GM21717 (cell line): ENCODE measurements at regions not wholly inside any gene's neighbourhood (a gene's known extent, or its start where the extent isn't known, plus 50 kb on each side); places are given as distances from the start of the nearest gene placed in this dataset.
"Not testable (repeated sequence)": the region's sequence is repeated elsewhere in the genome, so short reads cannot be mapped to it uniquely, and the experiment has no call there.

Experiments
- ATAC-seq: cut with Tn5 transposase; IDR thresholded peaks from one replicate; pipeline ENCODE4 v1.9.1; 2021; ENCODE audit warnings: mild to moderate bottlenecking, moderate library complexity; ENCODE audit not compliant: unreplicated experiment

DNA sequence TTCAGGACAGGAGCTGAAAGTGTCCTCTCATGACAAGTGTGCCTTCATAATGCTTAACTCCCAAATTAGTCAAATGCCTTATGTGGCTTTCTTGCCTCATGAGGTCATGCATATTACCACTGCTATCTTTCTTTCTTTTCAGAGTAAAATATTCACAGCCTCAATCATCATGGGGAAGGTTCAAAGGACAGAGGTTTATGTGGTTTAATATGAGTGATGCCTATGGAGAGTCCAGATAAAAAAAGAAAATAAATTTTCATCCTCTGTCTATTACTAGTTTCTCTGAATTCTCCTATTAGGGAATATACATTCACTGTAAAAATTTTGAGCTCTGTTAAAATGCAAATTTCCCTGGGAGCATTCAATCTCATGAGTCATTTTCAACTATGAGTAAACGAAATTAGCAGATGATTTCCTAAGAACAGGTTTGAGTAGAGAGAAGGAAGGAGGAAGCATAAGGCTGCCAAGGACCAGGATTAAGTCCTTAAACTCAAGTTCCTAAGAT, 396.9 kb upstream of the ADGRB3 start:
- peak; percentile 68 for ATAC-seq

DNA sequence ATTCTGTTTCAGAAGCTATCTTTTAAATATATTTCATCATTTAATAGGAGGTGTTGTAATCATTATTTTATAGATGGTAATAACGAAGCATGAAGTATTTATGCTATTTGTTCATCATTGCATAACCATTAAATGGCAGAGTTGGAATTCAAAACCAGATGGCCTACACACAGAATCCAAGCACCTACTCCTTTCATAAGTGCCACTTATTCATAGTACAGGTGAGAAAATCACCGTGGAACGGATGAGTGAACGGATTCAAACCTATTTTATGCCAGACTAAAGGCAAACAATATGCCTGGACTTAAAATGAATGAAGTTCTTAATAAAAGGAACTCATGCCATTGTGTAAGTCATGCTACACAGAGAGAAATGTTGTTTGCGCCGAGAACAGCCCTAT, 397.9 kb upstream of the ADGRB3 start:
- no peak for ATAC-seq

GRCh38 chr6:68235326-68235784, 399.7 kb upstream of the ADGRB3 start:
- no peak for ATAC-seq

DNA sequence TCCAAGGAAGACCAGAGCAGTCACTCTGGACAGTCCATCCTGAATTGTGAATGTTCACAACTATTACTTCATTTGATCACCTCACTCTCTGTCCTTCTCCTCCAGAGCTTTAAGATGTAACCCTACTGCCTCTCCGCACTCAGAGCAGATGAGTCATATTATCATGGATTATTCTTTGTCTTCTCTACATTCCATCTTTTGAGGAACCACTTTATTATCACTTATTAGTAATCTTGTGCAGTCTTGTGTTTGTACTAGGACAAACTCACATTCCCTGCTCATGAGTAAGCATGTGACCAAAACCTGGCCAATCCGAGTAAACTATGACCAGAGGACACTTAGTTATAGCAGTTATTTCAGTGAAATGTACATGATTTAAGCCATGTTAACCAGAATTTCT, 401.5 kb upstream of the ADGRB3 start:
- ATAC-seq, result no peak

DNA sequence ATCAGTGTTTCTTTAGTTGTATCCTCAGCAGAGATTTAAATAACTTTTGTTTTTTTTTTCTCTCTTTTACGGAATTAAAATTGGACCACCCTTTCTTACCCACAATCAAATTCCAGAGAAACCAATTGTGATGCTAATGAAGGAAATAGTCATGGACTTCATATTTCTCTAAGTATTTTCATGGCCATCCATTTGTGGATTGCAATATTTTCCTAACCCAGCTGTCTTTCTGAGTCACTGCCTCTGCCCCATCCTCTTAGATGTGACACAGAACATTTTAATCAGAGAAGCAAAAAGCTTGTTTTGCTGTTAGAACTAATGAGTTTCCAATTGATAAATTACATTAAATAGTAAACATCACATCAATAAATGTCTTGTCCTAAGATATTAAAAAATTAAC, 405.5 kb upstream of the ADGRB3 start:
- no peak for ATAC-seq

DNA sequence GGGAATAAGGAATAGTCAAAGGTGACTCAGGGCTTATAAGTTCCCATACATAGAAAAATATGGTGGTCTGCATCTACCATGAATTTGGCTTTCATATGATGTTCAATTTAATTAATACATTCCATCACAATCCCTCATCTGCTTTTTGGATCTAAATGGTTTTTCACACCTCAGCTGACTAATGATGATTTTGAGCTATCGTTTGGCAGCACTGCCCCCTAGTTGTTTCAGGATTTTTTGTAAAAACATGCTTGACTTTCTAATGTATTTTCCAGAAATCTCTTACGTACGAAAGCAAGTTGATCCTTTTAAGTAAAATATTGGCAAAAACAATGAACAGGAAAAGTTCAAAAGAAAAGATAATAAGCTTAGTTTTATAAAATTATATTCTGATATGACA, 408.6 kb upstream of the ADGRB3 start:
- ATAC-seq, result no peak

DNA sequence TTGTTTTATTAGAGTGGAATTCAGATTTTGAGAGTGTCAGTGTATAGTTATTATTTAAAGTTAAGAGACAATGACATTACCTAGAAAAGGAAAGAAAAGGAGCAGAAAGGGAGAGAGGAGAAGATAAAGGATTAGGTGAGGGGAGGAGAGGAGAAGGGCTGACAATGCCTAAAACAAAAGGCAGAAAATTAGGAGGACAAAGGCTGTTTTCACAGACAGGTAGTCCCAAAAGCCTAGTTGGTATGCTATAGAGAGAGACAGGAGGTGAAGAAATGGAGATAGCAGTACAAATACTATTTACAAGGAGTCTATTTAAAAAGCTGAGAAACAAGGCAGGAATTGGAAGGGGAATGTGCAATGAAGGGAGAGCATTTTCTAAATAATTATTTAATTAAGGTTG, 409.4 kb upstream of the ADGRB3 start:
- ATAC-seq, result no peak

DNA sequence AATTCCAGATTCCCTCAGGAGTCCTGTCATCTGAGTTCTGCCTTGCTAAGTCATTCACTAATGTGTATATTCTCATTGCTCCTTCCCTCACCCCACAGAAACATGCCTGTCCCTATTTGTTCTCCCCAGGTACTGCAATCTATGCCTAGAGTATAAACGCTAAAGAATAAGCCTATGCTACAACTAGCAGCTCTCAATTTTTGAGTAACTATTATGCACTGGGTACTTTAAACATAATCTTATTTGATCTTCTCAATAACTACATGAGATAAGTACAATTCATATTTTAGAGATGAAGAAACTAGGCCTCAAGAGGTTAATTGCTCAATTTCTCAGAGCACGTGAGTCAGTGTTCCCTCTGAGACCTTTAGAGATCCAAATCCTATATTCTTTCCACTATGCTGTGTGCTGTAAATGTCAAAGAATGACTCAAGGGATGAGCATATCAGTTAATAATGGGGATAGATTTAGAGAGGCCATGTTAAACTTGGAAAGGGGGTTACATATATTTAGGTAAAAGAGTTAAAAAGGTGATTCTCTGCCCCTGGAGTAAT, 423.8 kb upstream of the ADGRB3 start:
- ATAC-seq, result no peak

- ATAC-seq, result not testable (repeated sequence)
These were observed 427.5 kb upstream of the ADGRB3 start for GRCh38 chr6:68207612-68208011.

DNA sequence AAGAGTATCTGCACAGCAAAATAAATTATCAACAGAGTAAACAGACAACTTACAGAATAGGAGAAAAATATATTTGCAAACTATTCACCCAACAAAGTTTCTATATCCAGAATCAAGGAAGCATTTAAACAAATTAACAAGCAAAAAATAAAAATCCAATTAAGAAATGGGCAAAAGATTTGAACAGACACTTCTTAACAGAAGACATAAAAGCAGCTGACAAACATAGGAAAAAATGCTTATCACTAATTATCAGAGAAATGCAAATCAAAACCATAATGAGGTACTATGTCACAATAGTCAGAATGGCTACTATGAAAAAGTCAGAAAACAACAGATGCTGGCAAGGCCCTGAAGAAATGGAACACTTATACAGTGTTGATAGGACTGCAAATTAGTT, 434.2 kb upstream of the ADGRB3 start:
- ATAC-seq, result no peak

DNA sequence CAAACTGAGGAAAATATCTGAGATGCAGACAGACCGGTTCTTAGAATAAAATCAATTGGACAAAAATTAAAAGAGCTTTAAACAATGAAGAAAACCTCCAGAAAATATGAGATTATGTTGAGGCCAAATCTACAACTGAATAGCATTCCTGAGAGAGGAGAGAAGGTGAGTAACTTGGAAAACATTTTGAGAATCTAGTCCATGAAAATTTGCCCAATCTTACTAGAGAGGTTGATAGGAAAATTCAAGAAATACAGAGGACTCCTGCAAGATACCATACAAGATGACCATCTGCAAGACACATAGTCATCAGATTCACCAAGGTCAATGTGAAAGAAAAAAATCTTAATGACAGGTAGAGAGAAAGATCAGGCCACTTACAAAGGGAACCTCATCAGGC, 437.7 kb upstream of the ADGRB3 start:
- ATAC-seq, result no peak

DNA sequence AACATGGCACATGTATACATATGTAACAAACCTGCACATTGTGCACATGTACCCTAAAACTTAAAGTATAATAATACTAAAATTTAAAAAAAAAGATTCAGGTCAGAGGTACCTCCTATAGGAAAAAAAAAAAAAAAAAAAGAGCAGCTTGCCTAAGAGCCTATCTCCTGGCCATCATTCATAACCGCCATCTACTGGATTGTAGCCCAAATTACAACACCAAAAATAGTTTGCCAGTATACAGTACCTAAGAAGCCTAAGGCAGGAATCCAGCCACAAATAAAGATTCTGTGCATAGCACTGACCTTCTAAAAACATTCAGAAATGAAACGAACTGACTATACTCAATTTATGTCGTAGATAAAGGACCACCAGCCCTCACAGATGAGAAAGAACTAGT, 438.4 kb upstream of the ADGRB3 start:
- ATAC-seq, result peak; percentile 68

GRCh38 chr6:68195753-68196152, 439.3 kb upstream of the ADGRB3 start:
- ATAC-seq, result not testable (repeated sequence)

GRCh38 chr6:68194846-68195478, 440.1 kb upstream of the ADGRB3 start:
- ATAC-seq, result no peak

- ATAC-seq, result peak; percentile 55
These were observed 442.1 kb upstream of the ADGRB3 start for GRCh38 chr6:68192988-68193387.

GRCh38 chr6:68189217-68189815, 445.8 kb upstream of the ADGRB3 start:
- no peak for ATAC-seq

DNA sequence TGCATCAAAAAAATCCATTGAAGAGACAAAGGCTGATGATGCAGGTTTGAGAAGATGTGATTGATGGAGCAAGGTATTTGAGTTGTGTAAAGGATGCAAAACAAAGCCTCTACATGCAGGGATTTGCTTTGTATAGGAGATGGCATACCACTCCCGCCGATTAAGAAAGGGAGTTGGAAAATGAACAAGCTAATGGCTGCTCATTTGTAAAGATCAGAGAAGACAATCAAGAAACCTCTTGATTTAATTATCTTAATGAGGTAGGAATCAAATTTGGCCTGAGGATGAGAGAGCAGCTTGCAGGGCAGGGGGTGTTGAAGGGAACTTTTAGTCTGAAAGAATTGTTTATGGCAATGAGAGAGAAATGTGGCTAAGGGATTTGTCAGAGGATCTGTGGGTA, 448.2 kb upstream of the ADGRB3 start:
- no peak for ATAC-seq

- no peak for ATAC-seq
These were observed 452.7 kb upstream of the ADGRB3 start for GRCh38 chr6:68182386-68182785.

DNA sequence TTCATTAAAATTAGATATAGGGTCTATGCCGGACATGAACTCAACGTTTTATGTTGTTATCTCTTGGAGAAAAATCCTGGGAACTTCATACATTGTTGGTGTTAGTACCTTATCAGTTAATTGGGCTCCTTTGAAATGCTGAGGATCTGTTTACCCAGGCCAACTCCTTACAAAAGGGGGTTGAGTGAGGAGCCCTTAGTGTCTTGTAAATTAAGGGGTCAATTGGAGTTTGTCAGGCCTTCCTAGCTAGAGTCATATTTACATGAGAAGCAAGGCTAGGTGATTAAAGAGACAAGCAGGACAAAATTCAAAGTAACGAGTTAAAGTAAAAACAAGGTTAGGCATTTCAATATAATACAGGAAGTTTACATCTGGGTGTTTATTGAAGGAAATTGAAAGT, 454.1 kb upstream of the ADGRB3 start:
- ATAC-seq, result not testable (repeated sequence)

DNA sequence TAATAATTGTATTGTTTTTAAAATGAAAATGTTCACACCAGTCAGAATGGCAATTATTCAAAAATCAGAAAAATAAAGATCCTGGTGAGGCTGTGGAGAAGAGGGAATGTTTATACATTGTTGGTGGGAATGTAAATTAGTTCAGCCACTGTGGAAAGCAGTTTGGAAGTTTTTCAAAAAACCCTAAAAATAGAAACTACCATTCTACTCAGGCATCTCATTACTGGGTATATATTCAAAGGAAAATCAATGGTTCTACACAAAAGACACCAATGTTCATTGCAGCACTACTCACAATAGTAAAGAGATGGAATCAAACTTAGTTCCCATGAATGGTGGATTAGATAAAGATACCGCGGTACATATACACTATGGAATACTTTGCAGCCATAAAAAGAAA, 461.5 kb upstream of the ADGRB3 start:
- ATAC-seq, result no peak

- no peak for ATAC-seq
These were observed 465.2 kb upstream of the ADGRB3 start for GRCh38 chr6:68169922-68170321.

DNA sequence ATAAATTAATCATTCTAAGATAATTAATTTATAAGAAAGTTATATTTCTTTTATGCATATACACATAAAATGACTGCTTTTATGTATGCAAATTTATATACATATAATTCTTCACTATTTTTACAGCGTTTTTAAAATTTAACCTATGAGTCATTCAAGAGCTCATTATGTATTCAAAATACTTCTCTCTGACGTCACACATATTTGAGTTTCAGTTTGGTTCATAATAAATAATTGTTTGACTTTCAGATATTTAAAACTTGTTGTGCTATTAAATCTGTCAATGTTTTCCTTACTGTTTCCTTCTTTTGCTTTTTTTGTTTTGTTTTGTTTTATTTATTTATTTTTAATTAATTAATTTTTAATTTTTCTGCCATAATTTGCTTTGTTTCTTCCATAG, 467.5 kb upstream of the ADGRB3 start:
- ATAC-seq, result no peak
